GM18907 (cell line): ENCODE measurements at regions not wholly inside any gene's neighbourhood (a gene's known extent, or its start where the extent isn't known, plus 50 kb on each side); places are given as distances from the start of the nearest gene placed in this dataset.

Experiments used
- ATAC-seq: cut with Tn5 transposase; IDR thresholded peaks from one replicate; pipeline ENCODE4 v1.9.1; 2021; ENCODE audit warnings: mild to moderate bottlenecking, moderate library complexity; ENCODE audit not compliant: unreplicated experiment

DNA sequence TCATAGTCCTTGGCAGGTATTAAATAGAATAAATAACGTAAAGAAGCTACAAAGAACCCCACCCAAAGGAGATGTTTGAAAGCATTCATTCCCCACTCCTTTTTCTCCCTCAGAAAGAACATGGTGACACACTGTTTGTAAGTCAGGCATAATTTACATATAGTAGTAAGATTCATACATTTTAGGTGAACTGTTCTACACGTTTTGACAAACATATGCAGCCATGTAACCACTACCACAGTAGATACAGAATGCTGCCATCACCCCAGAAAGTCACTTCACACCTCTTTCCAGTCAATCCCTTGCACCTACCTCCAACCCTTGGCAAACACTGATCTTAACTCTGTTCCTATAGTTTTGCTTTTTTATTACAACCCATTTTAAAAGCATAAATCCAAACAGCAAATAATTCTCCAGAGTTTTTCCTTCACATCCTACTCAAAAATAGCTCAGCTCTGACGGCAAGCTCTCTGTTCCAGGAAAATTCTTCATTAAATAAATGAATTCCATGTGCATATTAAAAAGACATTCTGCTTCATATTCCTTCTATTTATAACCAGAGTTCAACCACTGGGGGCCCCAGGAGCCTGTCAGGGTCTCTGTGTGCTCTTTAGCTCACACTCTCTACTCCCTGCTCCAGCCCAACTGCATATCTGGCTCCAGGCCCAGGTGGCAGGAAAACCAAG lies 258.8 kb downstream of the PLPP3 start:
- ATAC-seq, result no peak

DNA sequence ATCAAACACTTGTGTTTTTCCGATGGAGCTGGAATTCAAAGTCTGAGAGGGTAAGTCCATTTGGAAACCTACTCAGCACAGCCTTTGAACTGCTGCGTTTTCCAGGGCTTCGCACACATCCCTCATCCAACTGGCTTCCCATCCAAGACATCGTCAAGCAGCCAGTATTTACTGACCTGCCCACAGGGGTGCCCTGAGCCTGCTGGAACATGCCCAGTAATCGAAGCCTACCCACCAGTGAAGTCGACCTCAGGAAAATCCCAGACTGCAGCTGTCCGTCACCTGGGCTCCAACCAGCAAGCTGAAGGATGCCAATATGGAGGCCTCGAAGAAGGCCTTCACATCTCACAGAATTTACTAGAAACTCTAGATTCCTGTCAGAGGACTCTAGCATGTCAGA lies 261.6 kb downstream of the PLPP3 start:
- ATAC-seq, result no peak

DNA sequence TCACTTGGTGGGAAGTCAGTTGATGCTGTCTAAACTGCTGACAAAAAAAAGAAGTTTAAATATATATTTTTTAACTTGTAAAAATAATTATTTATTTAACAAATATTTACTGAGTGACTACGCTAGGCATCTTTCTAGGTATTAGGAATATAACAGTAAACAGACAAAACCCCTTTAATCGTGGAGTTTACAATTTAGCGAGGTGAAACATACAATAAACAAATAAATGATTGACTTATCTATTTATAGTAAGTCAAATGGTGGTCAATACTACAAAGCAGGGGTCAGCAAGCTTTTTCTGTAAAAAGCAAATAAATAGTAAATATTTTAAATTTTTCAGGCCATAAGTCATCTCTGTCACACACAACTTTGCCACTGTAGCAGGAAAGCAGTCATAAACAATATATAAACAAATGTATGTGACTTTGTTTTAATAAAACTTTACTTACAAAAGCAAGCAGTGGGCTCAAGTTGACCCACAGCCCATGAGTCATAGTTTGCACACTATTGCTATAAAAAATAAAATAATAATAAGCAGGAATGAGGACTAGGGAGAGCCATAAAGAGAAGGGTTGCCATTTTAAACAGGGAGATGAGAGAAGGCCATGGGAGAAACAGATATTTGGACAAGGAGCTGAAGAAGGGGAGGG lies 263.9 kb downstream of the PLPP3 start:
- ATAC-seq, result no peak

DNA sequence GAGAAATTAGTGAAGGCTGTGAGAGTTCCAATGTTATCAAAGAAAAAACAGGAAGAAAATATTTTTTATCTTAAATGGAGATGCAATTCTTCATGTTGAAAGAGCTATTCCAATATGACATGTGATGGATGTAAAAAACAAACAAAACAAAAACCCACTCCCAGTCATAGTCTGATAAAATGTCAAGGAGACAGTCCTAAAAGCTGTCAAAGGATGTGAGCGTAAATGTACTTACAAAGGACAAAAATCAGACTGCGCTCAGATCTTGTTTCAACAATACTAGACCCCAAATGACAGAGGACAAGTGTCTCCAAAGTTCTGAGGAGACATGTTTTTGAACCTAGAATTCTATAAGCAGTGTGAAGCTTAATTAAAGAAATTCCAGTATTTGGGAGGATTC lies 265.8 kb downstream of the PLPP3 start:
- no peak for ATAC-seq

DNA sequence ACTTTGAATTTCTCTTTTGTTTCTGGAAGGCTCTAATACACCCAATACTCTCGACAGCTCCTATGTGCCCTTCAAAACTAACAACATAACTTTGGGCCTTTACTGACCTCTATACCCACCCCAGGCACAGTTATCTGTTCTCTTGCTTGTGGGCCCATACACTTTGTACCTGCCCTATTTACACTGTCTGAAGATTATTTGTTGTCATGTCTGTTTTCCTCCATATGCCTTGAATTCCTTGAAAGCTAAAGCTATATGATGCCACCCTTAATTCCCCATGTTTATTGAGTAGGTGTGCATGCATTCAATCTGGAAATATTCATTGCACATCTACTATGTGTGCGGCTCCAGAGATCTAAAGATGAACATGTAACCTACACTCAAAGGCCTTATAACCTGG lies 267.6 kb downstream of the PLPP3 start:
- ATAC-seq, result no peak

DNA sequence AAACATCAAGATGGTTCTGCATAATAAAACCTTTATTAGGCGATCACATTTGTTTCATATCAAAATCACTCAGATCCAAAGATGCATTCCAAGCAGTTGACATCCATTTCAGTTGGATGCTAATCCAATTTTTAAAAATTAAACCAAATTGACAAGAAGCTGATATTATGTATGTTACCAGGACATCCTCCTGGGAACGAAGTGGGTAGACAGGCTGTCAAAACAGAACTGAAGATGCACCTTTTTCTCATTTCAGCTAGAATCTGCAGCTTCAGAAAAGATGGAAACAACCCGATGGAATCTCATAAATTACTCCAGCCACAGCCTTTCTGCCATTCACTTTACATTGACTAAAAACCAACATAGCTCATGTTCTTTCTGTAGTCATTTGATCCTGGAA lies 268.4 kb downstream of the PLPP3 start:
- no peak for ATAC-seq

DNA sequence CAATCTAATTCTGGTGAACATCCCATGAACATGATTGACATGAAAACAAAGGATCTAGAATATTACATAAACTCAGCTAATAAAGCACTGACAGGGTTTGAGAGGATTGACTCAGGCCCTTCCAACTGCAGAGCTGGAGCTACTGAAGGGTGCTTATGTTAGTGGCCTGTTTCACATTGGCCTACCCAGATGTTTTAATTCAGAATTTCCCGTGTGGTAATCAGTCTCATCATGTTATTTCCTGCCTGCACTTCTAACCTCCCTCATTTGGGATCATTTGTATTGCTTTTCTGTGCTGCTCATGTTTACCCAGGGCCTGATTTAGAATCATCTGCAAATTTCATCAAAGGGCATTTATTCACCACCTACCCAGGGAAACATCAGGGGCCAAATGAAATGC lies 270.3 kb downstream of the PLPP3 start:
- ATAC-seq, result no peak

DNA sequence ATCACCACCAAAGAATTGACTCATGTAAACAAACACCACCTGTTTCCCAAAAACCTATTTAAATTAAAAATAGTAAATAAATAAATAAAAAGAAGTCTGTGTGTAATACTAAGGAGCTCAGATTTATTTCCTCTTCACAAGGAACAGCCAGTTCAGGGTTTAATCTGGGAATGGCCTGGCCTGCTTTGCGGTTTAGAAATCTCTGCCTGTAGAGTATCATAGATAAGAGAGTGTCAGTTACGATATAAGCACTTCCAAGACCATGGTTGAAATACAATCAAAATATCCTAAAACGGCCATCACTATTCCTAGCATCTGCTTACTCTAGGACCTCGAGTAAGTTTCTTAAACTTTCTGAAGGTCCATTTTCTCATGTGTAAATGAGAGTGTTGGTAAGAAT lies 274.4 kb downstream of the PLPP3 start:
- ATAC-seq, result no peak

DNA sequence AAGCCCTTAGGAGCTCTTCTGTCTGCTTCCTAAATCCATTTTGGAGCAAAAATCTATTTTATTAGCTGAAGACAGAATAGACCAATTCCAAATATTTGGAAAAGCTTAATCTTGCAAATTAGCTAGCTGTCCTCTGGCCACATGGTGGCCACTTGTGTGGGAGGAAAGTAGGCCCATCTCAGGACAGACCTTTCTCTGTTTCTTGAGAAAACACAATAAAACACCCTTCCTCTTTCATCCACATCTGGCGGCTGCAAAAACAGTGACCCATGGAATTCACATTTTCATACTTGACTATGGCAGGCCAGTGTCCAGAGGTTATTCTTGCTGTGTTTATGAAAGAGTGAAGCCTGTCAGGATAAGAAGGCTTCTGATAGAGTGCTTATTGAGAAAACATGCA lies 275.6 kb downstream of the PLPP3 start:
- ATAC-seq, result no peak

DNA sequence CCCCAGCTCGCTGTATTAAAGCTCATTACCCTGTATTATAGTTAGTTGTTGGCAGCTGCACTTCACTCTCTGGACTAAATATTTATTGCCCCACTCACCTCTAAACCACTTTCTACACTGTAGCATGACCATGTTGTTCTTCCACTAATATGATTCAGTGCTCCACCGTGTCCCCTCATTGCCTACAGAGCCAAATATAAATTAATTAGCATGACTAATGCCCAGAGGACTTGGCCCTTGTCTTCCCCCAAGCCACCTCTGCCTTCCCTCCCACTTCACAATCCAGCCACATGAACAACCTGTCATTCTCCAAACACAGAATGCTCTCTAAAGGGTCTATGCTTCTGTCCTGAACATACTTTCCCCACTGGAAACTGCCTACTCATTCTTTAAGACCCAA lies 276.5 kb downstream of the PLPP3 start:
- ATAC-seq, result no peak

DNA sequence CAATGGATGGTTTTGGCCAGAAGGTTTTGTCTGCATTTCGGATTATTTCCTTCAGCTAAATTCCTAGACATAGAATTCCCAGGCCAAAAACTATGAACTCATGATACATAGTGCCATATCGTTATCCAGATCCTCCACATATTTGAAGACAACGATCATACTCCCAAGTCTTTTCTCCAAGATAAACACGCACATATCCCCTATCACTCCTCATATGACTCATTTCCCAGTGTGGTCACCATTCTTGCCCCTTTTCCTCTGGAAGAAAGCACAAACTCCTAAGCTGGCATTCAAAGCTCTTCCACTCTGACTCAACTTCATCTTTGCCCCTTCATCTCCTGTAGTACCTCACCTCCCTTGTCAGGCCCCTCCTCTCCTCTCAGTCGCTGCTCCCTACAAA lies 277.6 kb downstream of the PLPP3 start:
- no peak for ATAC-seq

DNA sequence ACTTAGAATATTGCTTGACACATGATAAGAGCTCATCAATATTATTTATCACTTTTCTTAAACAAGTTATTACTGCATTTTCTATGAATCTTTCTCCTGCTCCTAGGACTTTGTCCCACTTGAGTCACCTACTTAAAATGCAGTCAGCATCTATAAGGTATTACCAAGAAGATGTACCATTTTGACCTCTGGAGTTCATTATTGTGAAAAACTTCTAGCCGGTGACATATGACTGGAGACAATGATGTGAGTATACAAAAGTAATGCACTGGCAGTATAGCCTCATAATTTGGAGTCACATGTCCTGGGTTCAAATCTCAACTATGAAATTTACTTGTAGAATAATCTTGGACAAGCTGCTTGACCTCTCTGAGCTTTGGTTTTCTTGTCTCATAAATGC lies 278.5 kb downstream of the PLPP3 start:
- no peak for ATAC-seq

DNA sequence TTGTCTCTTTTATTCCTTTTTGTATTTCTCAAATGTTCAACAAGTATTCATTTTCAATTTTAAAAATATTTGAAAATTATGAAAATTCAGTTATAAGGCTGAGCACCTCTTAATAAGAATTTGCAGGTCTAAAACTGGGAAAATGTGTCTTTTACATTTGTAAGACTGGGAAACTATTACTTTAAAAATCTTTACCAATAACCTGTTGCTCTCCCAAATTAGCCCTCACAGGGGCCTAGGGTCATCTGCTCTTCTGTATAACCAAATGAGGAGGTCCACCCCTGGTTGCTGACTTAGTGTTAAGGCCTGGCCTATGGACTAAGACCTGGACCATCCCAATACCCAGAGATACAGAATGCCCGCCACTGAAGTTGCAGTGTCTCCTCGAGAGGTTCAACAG lies 280.5 kb downstream of the PLPP3 start:
- ATAC-seq, result no peak

DNA sequence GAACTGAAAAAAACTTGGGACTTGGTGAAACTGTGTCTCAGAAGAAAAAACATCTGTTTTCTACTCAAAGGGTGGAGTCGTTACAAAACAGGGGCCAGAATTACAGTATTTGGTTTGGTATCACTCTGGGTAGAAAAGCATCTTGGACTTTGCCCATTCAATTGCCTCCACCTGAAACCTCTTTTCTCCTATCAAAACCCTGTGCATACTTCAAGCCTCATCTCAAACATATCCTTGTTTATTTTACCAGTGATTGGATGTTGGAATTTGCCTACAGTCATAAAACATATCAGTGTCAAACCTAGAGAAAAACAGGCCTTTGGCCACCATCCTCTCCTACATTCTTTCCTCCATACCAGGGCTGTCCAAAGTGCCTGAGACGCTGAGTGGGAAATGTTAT lies 281.5 kb downstream of the PLPP3 start:
- no peak for ATAC-seq

DNA sequence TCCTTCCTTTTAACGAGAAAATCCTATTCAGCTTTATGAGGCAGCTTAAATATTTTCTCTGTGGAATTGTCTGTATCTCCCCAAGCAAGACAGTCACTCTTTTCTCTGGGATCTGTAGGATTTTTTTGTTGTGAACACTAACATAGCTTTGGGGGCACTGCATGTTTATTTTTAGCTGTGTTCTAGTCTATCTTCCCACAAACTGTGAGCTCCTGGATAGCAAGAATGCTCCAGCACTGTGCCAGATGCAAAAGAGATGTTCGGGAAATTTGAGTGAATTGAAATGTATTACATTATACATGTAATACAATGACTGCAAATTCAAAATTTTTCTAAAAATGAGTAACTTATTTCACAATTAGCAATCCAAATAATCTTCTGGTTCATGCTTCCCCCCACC lies 282.2 kb downstream of the PLPP3 start:
- no peak for ATAC-seq

DNA sequence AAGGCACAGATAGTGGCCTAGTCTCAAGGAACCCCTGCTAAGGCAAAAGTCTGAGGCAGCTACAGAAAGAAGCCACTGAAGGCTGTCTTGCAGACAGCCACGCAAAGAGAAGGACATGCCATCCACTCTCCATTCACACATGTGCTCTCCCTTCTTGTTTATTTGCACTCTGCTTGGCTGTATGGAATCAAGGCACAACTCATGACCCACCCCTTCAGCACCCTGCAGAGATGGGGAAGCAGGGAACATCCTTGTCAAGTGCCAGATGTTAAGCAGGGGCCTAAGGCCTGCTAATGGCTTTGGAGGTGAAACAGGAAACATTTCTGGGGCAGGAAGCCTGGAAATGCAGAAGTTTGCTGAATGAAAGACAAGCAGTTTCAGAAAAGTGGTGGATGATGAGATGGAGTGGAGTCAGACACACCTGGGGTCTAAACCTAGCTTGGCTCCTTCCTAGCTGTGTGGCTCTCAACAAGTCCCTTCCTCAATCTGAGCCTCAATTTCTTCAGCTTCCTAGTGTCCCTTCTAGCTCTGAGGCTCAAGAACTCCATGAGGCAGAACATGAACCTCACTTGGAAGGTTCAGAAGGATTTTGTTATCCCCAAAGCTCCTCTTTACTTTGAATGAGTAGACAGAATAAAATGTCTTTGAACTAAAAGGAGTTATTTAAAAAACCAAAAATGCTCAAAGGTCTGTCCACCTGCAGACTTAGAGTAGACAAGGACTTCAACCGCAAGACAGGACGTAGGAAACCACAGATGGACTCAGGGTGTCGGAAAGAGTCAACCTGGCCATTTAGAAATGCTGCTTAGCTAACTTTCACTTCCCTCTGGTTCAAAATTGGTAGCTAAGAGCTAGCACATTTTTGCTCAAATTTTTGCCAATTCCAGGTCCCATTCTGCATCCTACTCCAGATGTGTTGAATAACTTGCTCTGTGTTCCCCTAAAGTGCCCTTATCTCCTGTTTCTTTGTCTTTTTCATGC lies 283.1 kb downstream of the PLPP3 start:
- ATAC-seq, result no peak

DNA sequence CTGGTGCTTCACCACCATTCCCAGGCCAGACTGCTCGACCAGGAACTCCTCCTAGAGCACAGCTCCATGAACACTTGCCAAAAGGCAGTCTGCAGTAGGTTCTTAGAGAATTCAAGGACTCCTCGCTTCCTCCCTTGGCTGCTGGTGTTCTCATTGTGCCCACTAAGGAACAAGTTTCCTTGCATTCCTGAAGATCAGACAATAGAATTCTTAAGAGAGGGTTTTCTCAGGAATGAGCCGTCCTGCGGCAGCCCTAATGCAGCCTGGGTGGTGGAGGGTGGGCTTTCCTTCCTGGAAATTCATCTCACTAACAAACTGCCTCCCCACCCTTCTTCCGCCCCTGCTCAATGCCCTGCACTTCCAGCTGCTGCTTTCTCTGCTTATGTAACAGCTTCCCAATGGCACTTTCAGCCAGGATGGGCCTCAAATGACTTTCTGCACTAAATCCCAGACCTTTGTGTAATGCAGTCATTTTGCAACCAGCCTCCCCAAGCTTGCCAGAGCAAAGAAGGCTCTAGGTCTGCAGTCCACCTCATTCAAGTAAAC lies 287.9 kb downstream of the PLPP3 start:
- no peak for ATAC-seq

DNA sequence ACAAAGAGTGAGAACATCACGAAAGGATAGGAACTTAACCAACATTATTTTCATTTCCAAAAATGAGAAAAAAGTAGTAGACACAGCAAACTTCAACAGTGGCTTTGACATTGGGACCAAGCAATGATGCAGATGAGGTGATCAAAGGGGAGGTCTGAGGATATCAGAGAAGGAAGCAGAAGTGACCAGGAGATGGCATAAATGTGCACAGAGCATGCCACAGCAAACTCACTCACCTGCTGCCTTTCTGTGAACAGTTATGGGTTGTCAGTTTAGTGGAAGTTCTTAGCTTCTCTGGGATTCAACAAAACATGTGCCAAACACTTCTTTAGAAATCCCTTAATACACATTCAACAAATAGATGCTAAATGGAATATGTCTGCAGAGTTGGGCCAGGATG lies 290.1 kb downstream of the PLPP3 start:
- no peak for ATAC-seq

DNA sequence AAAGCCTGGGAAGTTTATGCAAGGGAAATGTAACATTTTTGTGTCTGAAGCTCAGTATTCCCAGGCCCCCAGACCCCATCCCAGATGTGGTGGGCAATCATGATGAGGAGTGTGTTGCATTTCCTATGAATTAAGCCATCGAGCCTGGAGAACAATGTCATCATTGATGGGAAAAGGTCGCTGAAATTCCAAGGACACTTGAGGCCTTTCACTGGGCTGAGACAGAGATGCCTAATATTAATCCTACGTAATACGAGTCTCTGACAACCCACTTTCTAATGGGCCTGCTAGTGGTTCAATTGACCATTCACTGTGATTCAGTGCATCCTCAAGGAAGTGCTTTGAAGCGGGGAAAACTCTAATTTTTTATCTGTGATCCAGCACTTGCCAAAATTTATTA lies 291.6 kb downstream of the PLPP3 start:
- no peak for ATAC-seq

DNA sequence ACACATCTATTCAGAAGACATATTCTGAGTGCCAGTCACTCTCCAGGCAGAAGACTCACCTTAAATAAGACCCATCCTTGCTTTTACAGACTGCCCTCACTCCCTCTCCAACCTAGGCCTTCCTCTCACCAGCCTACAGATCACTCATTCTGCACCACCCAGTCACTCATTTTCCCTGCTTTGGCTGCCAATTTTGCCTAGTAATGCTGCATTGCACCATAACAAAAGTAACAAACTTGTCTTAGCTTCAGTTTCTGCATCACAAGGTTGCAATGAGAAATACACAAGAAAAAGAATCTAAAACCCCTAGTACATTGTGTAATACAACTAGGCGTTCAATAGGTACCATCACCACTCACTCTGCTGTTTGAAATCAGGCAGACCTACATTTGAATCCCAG lies 292.4 kb downstream of the PLPP3 start:
- no peak for ATAC-seq

DNA sequence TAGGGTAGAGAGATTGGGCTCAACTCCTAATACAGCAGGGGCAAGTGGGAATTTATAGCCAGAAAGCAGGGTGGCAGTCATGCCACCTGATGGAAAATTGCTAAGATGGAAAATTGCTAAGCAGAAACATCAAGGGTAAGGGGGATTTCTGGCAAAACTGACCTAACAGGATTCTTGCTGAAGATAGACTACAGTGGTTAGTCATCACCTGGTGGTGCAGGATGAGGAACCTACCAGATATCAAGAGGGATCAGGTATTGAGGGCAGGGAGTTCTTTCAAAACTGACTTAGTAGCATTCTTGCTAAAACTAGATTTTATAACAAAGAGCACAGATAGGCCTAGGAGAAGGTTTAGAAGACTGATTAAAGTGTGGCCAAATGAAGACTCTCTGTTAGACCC lies 292.9 kb downstream of the PLPP3 start:
- ATAC-seq, result no peak
